ENCODE measurements at regions not wholly inside any gene's neighbourhood (a gene's known extent, or its start where the extent isn't known, plus 50 kb on each side); places are given as distances from the start of the nearest gene placed in this dataset.

GRCh38 chr20:59495166-59495565 is 109.2 kb upstream of the PHACTR3 start:
- WGBS, 2 experiments (ENCODE audit: insufficient coverage in 2 of 2) = 78 to 88% methylated on average over 2 to 4 of the region's 8 CpGs
- H3K9me3 ChIP-seq (ENCODE audit: control insufficient read depth, low read length) = no peaks in the 10 kb centered on the region
- H3K4me1 ChIP-seq (ENCODE audit: control insufficient read depth, insufficient read depth, low read length, poor library complexity, severe bottlenecking) = no peaks in the 10 kb centered on the region
- H3K4me3 ChIP-seq (ENCODE audit: extremely low read depth, insufficient read depth, low read length, poor library complexity, severe bottlenecking) = no peak overlapping the region
- no peak overlapping the region for H3K27ac ChIP-seq (ENCODE audit: low read depth, low read length, severe bottlenecking)
- no peaks in the 10 kb centered on the region for H3K36me3 ChIP-seq (ENCODE audit: control insufficient read depth, insufficient read depth, low read length)

GRCh38 chr20:59495894-59496510 is 108.3 kb upstream of the PHACTR3 start:
- no peaks in the 10 kb centered on the region for H3K9me3 ChIP-seq (ENCODE audit: control insufficient read depth, low read length)
- H3K4me1 ChIP-seq (ENCODE audit: control insufficient read depth, insufficient read depth, low read length, poor library complexity, severe bottlenecking) = no peaks in the 10 kb centered on the region
- H3K36me3 ChIP-seq (ENCODE audit: control insufficient read depth, insufficient read depth, low read length) = no peaks in the 10 kb centered on the region
- WGBS, 2 experiments (ENCODE audit: insufficient coverage in 2 of 2) = 3 to 16% methylated on average over 11 of the region's 12 CpGs
- H3K27ac ChIP-seq (ENCODE audit: low read depth, low read length, severe bottlenecking) = no peak overlapping the region
- no peak overlapping the region for H3K4me3 ChIP-seq (ENCODE audit: extremely low read depth, insufficient read depth, low read length, poor library complexity, severe bottlenecking)

- 78 to 83% methylated on average over 2 of the region's 3 CpGs for WGBS, 2 experiments (ENCODE audit: insufficient coverage in 2 of 2)
- no peaks in the 10 kb centered on the region for H3K36me3 ChIP-seq (ENCODE audit: control insufficient read depth, insufficient read depth, low read length)
- H3K4me3 ChIP-seq (ENCODE audit: extremely low read depth, insufficient read depth, low read length, poor library complexity, severe bottlenecking) = no peak overlapping the region
- no peaks in the 10 kb centered on the region for H3K9me3 ChIP-seq (ENCODE audit: control insufficient read depth, low read length)
- H3K27ac ChIP-seq (ENCODE audit: low read depth, low read length, severe bottlenecking) = no peak overlapping the region
- H3K4me1 ChIP-seq (ENCODE audit: control insufficient read depth, insufficient read depth, low read length, poor library complexity, severe bottlenecking) = no peaks in the 10 kb centered on the region
Measured at GRCh38 chr20:59498291-59498690, 106.0 kb upstream of the PHACTR3 start.

- no peak overlapping the region for H3K4me3 ChIP-seq (ENCODE audit: extremely low read depth, insufficient read depth, low read length, poor library complexity, severe bottlenecking)
- no peak overlapping the region for H3K27ac ChIP-seq (ENCODE audit: low read depth, low read length, severe bottlenecking)
- H3K36me3 ChIP-seq (ENCODE audit: control insufficient read depth, insufficient read depth, low read length) = no peaks in the 10 kb centered on the region
- no peaks in the 10 kb centered on the region for H3K4me1 ChIP-seq (ENCODE audit: control insufficient read depth, insufficient read depth, low read length, poor library complexity, severe bottlenecking)
- H3K9me3 ChIP-seq (ENCODE audit: control insufficient read depth, low read length) = no peaks in the 10 kb centered on the region
Measured at GRCh38 chr20:59499863-59500262, 104.5 kb upstream of the PHACTR3 start.

- 75 to 79% methylated on average over 1 to 2 of the region's 3 CpGs for WGBS, 2 experiments (ENCODE audit: insufficient coverage in 2 of 2)
- Histone ChIP-seq H3K4me1 (ENCODE audit: control insufficient read depth, insufficient read depth, low read length, poor library complexity, severe bottlenecking) (no peaks in the 10 kb centered on the region), H3K27ac (ENCODE audit: low read depth, low read length, severe bottlenecking) (no peak overlapping the region), H3K4me3 (ENCODE audit: extremely low read depth, insufficient read depth, low read length, poor library complexity, severe bottlenecking) (no peak overlapping the region), H3K36me3 (ENCODE audit: control insufficient read depth, insufficient read depth, low read length) (no peaks in the 10 kb centered on the region), H3K9me3 (ENCODE audit: control insufficient read depth, low read length) (no peaks in the 10 kb centered on the region)
Measured at GRCh38 chr20:59508729-59509128, 95.6 kb upstream of the PHACTR3 start.

GRCh38 chr20:59512651-59513050 is 91.7 kb upstream of the PHACTR3 start:
- Histone ChIP-seq H3K4me3 (ENCODE audit: extremely low read depth, insufficient read depth, low read length, poor library complexity, severe bottlenecking) (no peak overlapping the region), H3K36me3 (ENCODE audit: control insufficient read depth, insufficient read depth, low read length) (no peaks in the 10 kb centered on the region), H3K4me1 (ENCODE audit: control insufficient read depth, insufficient read depth, low read length, poor library complexity, severe bottlenecking) (no peaks in the 10 kb centered on the region), H3K27ac (ENCODE audit: low read depth, low read length, severe bottlenecking) (no peak overlapping the region), H3K9me3 (ENCODE audit: control insufficient read depth, low read length) (no peaks in the 10 kb centered on the region)
- 92 to 96% methylated on average over 2 to 4 of the region's 5 CpGs for WGBS, 2 experiments (ENCODE audit: insufficient coverage in 2 of 2)

GRCh38 chr20:59514554-59514953 is 89.8 kb upstream of the PHACTR3 start:
- Histone ChIP-seq H3K27ac (ENCODE audit: low read depth, low read length, severe bottlenecking) (no peak overlapping the region), H3K4me3 (ENCODE audit: extremely low read depth, insufficient read depth, low read length, poor library complexity, severe bottlenecking) (no peak overlapping the region), H3K4me1 (ENCODE audit: control insufficient read depth, insufficient read depth, low read length, poor library complexity, severe bottlenecking) (no peaks in the 10 kb centered on the region), H3K9me3 (ENCODE audit: control insufficient read depth, low read length) (no peaks in the 10 kb centered on the region), H3K36me3 (ENCODE audit: control insufficient read depth, insufficient read depth, low read length) (no peaks in the 10 kb centered on the region)
- 46 to 63% methylated on average over 5 of the region's 5 CpGs for WGBS, 2 experiments (ENCODE audit: insufficient coverage in 2 of 2)

GRCh38 chr20:59515013-59515905 is 89.1 kb upstream of the PHACTR3 start:
- WGBS, 2 experiments (ENCODE audit: insufficient coverage in 2 of 2) = 7 to 8% methylated on average over 24 to 27 of the region's 32 CpGs
- H3K27ac ChIP-seq (ENCODE audit: low read depth, low read length, severe bottlenecking) = no peak overlapping the region
- H3K36me3 ChIP-seq (ENCODE audit: control insufficient read depth, insufficient read depth, low read length) = no peaks in the 10 kb centered on the region
- H3K9me3 ChIP-seq (ENCODE audit: control insufficient read depth, low read length) = no peaks in the 10 kb centered on the region
- no peak overlapping the region for H3K4me3 ChIP-seq (ENCODE audit: extremely low read depth, insufficient read depth, low read length, poor library complexity, severe bottlenecking)
- H3K4me1 ChIP-seq (ENCODE audit: control insufficient read depth, insufficient read depth, low read length, poor library complexity, severe bottlenecking) = no peaks in the 10 kb centered on the region

GRCh38 chr20:59515906-59516209 is 88.5 kb upstream of the PHACTR3 start:
- WGBS, 2 experiments (ENCODE audit: insufficient coverage in 2 of 2) = 81 to 85% methylated on average over 3 of the region's 3 CpGs

GRCh38 chr20:59518881-59519706 is 85.2 kb upstream of the PHACTR3 start:
- no peak overlapping the region for H3K27ac ChIP-seq (ENCODE audit: low read depth, low read length, severe bottlenecking)
- H3K36me3 ChIP-seq (ENCODE audit: control insufficient read depth, insufficient read depth, low read length) = no peaks in the 10 kb centered on the region
- 32% methylated on average over 3 of the region's 3 CpGs for WGBS, 2 experiments (ENCODE audit: insufficient coverage in 2 of 2)
- H3K4me3 ChIP-seq (ENCODE audit: extremely low read depth, insufficient read depth, low read length, poor library complexity, severe bottlenecking) = no peak overlapping the region
- no peaks in the 10 kb centered on the region for H3K4me1 ChIP-seq (ENCODE audit: control insufficient read depth, insufficient read depth, low read length, poor library complexity, severe bottlenecking)
- H3K9me3 ChIP-seq (ENCODE audit: control insufficient read depth, low read length) = no peaks in the 10 kb centered on the region

More at GRCh38 chr20:59515906-59516209, 88.5 kb upstream of the PHACTR3 start:
- Histone ChIP-seq H3K9me3 (ENCODE audit: control insufficient read depth, low read length) (no peaks in the 10 kb centered on the region), H3K27ac (ENCODE audit: low read depth, low read length, severe bottlenecking) (no peak overlapping the region), H3K36me3 (ENCODE audit: control insufficient read depth, insufficient read depth, low read length) (no peaks in the 10 kb centered on the region), H3K4me3 (ENCODE audit: extremely low read depth, insufficient read depth, low read length, poor library complexity, severe bottlenecking) (no peak overlapping the region), H3K4me1 (ENCODE audit: control insufficient read depth, insufficient read depth, low read length, poor library complexity, severe bottlenecking) (no peaks in the 10 kb centered on the region)

GRCh38 chr20:59519707-59520014 is 84.7 kb upstream of the PHACTR3 start:
- Histone ChIP-seq H3K27ac (ENCODE audit: low read depth, low read length, severe bottlenecking) (no peak overlapping the region), H3K36me3 (ENCODE audit: control insufficient read depth, insufficient read depth, low read length) (no peaks in the 10 kb centered on the region), H3K9me3 (ENCODE audit: control insufficient read depth, low read length) (no peaks in the 10 kb centered on the region), H3K4me1 (ENCODE audit: control insufficient read depth, insufficient read depth, low read length, poor library complexity, severe bottlenecking) (no peaks in the 10 kb centered on the region), H3K4me3 (ENCODE audit: extremely low read depth, insufficient read depth, low read length, poor library complexity, severe bottlenecking) (no peak overlapping the region)
- WGBS, 2 experiments (ENCODE audit: insufficient coverage in 2 of 2) = 0% methylated on average over 1 of the region's 1 CpG

All from mesodermal cell (in vitro differentiated cells).